ENCODE measurements at regions not wholly inside any gene's neighbourhood (a gene's known extent, or its start where the extent isn't known, plus 50 kb on each side); places are given as distances from the start of the nearest gene placed in this dataset.

DNA sequence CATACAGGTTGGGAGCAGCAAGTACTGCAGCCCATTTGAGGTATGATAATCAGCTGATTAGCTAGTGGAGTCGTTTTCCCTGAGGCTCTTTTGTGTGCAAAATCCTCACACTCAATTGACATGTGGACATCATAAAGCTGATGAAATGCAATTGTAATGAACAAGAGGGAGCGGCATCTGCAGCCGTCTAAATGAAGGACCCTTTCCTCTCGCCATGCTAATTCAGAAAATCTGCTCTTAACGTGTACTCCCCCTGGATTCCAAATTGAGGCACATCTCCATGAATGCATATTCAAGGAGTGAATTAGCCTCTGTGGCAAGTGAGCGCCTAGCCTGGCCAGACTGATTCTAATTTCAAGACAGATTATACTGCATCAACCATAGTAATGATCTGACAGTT is 260.9 kb upstream of the ATP5MC3 start:
- DNase-seq (ENCODE audit: low read depth in 1 of 2, low spot score in 1 of 2): no peak
- TF ChIP-seq POLR2AphosphoS5 (IDR thresholded peaks at IDR 0.05; ENCODE audit: low read depth): no peak
- TF ChIP-seq SPI1 (IDR thresholded peaks at IDR 0.05; ENCODE audit: borderline replicate concordance, low read depth): no peak
- no peak overlapping the region for H3K4me3 ChIP-seq (replicated peaks; ENCODE audit: insufficient read depth, low read length)
- no peak overlapping the region for H3K27ac ChIP-seq (replicated peaks)
- no peaks in the 10 kb centered on the region for H3K27me3 ChIP-seq (ENCODE audit: insufficient read depth, poor library complexity, severe bottlenecking)

DNA sequence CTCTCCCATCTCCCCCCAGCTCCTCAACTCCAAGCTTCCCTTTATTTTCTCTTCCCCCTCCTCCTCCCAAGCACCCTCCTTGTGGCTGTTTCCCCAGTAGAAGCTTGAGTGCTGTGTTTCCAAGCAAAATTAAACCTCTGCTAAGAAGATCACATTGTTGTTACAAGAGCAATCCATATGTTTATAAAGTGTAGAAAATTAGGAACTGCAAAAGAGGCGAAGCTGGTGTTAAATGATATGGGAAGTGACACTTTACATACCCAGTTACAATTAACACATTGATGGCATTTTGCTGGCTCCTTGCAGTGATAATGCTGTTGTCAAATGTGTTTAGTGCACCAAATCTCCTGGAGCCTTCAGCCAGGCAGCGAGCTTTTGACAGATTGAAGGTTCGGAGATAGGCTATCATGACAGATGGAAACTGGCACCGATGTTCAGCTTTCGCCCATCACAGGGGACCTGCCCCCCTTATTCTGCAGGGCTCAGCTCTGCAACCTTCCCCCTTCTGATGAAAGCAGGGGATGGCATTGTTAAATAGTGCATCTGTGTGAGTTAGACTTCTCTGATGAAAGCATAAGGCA is 259.8 kb upstream of the ATP5MC3 start:
- no peak for TF ChIP-seq POLR2AphosphoS5 (IDR thresholded peaks at IDR 0.05; ENCODE audit: low read depth)
- TF ChIP-seq, protein P1, sequence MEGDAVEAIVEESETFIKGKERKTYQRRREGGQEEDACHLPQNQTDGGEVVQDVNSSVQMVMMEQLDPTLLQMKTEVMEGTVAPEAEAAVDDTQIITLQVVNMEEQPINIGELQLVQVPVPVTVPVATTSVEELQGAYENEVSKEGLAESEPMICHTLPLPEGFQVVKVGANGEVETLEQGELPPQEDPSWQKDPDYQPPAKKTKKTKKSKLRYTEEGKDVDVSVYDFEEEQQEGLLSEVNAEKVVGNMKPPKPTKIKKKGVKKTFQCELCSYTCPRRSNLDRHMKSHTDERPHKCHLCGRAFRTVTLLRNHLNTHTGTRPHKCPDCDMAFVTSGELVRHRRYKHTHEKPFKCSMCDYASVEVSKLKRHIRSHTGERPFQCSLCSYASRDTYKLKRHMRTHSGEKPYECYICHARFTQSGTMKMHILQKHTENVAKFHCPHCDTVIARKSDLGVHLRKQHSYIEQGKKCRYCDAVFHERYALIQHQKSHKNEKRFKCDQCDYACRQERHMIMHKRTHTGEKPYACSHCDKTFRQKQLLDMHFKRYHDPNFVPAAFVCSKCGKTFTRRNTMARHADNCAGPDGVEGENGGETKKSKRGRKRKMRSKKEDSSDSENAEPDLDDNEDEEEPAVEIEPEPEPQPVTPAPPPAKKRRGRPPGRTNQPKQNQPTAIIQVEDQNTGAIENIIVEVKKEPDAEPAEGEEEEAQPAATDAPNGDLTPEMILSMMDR (IDR thresholded peaks at IDR 0.05; ENCODE audit: insufficient read depth, low read length): no peak
- no peak for TF ChIP-seq GABPA (IDR thresholded peaks at IDR 0.05; ENCODE audit: low read depth)
- no peak for TF ChIP-seq SPI1 (IDR thresholded peaks at IDR 0.05; ENCODE audit: borderline replicate concordance, low read depth)
- TF ChIP-seq, protein P2, sequence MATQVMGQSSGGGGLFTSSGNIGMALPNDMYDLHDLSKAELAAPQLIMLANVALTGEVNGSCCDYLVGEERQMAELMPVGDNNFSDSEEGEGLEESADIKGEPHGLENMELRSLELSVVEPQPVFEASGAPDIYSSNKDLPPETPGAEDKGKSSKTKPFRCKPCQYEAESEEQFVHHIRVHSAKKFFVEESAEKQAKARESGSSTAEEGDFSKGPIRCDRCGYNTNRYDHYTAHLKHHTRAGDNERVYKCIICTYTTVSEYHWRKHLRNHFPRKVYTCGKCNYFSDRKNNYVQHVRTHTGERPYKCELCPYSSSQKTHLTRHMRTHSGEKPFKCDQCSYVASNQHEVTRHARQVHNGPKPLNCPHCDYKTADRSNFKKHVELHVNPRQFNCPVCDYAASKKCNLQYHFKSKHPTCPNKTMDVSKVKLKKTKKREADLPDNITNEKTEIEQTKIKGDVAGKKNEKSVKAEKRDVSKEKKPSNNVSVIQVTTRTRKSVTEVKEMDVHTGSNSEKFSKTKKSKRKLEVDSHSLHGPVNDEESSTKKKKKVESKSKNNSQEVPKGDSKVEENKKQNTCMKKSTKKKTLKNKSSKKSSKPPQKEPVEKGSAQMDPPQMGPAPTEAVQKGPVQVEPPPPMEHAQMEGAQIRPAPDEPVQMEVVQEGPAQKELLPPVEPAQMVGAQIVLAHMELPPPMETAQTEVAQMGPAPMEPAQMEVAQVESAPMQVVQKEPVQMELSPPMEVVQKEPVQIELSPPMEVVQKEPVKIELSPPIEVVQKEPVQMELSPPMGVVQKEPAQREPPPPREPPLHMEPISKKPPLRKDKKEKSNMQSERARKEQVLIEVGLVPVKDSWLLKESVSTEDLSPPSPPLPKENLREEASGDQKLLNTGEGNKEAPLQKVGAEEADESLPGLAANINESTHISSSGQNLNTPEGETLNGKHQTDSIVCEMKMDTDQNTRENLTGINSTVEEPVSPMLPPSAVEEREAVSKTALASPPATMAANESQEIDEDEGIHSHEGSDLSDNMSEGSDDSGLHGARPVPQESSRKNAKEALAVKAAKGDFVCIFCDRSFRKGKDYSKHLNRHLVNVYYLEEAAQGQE (IDR thresholded peaks at IDR 0.05; ENCODE audit: insufficient replicate concordance, low read depth): no peak
- H3K27ac ChIP-seq (replicated peaks): no peak overlapping the region
- H3K27me3 ChIP-seq (ENCODE audit: insufficient read depth, poor library complexity, severe bottlenecking): no peaks in the 10 kb centered on the region
- H3K4me3 ChIP-seq (replicated peaks; ENCODE audit: insufficient read depth, low read length): no peak overlapping the region
- no peak for DNase-seq (ENCODE audit: low read depth in 1 of 2, low spot score in 1 of 2)

DNA sequence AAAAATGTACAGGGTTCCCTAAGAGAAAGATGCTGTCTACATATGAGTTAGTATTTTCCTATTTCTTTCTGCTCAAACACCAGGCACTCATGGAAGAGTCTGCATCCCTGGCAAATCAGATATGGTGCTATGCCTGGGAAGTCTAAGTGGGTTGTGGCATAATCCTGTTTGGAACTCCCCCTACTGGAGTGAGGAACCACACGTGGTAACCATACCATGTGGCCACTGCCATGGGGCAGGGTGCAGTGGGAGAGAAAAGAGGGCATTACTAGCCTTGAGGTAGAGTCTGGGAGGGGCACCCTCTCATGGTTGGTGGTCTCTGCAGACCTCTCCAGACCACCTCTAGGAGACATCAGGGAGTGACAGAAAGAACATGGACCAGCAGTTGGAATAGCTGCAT is 257.9 kb upstream of the ATP5MC3 start:
- no peak for DNase-seq (ENCODE audit: low read depth in 1 of 2, low spot score in 1 of 2)
- no peak overlapping the region for H3K27ac ChIP-seq (replicated peaks)
- TF ChIP-seq, protein P1 (IDR thresholded peaks at IDR 0.05; ENCODE audit: insufficient read depth, low read length): no peak
- TF ChIP-seq POLR2AphosphoS5 (IDR thresholded peaks at IDR 0.05; ENCODE audit: low read depth) (no peak), SPI1 (IDR thresholded peaks at IDR 0.05; ENCODE audit: borderline replicate concordance, low read depth) (no peak)
- no peak overlapping the region for H3K4me3 ChIP-seq (replicated peaks; ENCODE audit: insufficient read depth, low read length)
- no peaks in the 10 kb centered on the region for H3K27me3 ChIP-seq (ENCODE audit: insufficient read depth, poor library complexity, severe bottlenecking)

DNA sequence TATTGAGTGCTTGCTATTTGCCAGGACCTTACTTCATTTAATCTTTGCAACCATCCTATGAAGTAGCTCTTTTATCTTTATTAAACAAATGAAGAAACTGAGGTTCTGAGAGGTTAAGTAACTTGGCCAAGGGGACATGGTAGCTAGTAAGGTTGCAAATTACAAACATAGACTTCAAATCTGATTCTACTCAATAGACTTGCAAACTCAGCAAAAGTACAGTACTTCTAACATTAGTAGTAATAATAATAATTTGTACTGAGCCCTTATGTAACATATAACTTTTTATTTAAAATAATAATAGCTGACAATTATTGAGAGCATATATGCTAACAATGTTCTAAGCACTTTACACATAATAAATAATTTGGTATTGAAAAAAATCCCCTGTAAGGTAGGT is 255.7 kb upstream of the ATP5MC3 start:
- Histone ChIP-seq H3K4me3 (replicated peaks; ENCODE audit: insufficient read depth, low read length) (no peak overlapping the region), H3K27me3 (ENCODE audit: insufficient read depth, poor library complexity, severe bottlenecking) (no peaks in the 10 kb centered on the region), H3K27ac (replicated peaks) (no peak overlapping the region)
- DNase-seq (ENCODE audit: low read depth in 1 of 2, low spot score in 1 of 2): no peak
- no peak for TF ChIP-seq SPI1 (IDR thresholded peaks at IDR 0.05; ENCODE audit: borderline replicate concordance, low read depth)
- no peak for TF ChIP-seq POLR2AphosphoS5 (IDR thresholded peaks at IDR 0.05; ENCODE audit: low read depth)
- TF ChIP-seq, protein P2 (IDR thresholded peaks at IDR 0.05; ENCODE audit: insufficient replicate concordance, low read depth): no peak
- TF ChIP-seq GABPA (IDR thresholded peaks at IDR 0.05; ENCODE audit: low read depth): no peak
- TF ChIP-seq, protein P1 (IDR thresholded peaks at IDR 0.05; ENCODE audit: insufficient read depth, low read length): no peak

All from HL-60 (cell line).